Testis (tissue), 2 donors: ENCODE measurements at regions not wholly inside any gene's neighbourhood (a gene's known extent, or its start where the extent isn't known, plus 50 kb on each side); places are given as distances from the start of the nearest gene placed in this dataset.
"Not testable (repeated sequence)": the region's sequence is repeated elsewhere in the genome, so short reads cannot be mapped to it uniquely, and the experiment has no call there.

ENCODE experiments used
- DNase-seq: peaks from one replicate; pipeline ENCODE4 v3.0.0-alpha.2; 2019
- H3K27ac ChIP-seq, 2 donors: fragments of 200-600 bp; sonication (generic); one replicate each; pipeline ENCODE4 v1.5.1; 2019
- H3K27me3 ChIP-seq: fragments of 200-600 bp; sonication (generic); one replicate; pipeline ENCODE4 v1.5.1; 2019
- H3K36me3 ChIP-seq: fragments of 200-600 bp; sonication (generic); one replicate; pipeline ENCODE4 v1.5.1; 2017; ENCODE audit warnings: low read depth; ENCODE audit errors: missing control alignments
- H3K4me1 ChIP-seq: fragments of 200-600 bp; sonication (generic); one replicate; pipeline ENCODE4 v1.5.1; 2019
- H3K4me3 ChIP-seq, 2 donors: fragments of 200-600 bp; sonication (generic); one replicate each; pipeline ENCODE4 v1.5.1; 2017 to 2019
- H3K9me3 ChIP-seq: fragments of 200-600 bp; sonication (generic); one replicate; pipeline ENCODE4 v1.5.1; 2017
- CTCF ChIP-seq, 3 experiments: fragments of 450-650 bp in 2 of 3; fragments of 200-600 bp in 1 of 3; sonication (generic) in 1 of 3; IDR thresholded peaks; one replicate each; pipeline ENCODE4 v1.5.1; 2016 to 2019; ENCODE audit warnings: antibody characterized with exemption in 3 of 3, mild to moderate bottlenecking in 2 of 3, moderate library complexity in 1 of 3
- POLR2A ChIP-seq: fragments of 450-650 bp; IDR thresholded peaks from one replicate; pipeline ENCODE4 v1.6.1; 2017; ENCODE audit warnings: antibody characterized with exemption, mild to moderate bottlenecking, moderate library complexity
- WGBS, 2 donors: methylation state at CpG; one replicate each; pipeline ENCODE4 v1.1.5; 2018; 5-methylcytosine and 5-hydroxymethylcytosine counted together
- intact Hi-C: fragments of 100-400 bp; cut with DNase I; formaldehyde crosslinking; loops from one replicate; pipeline ENCODE4 v1.15.1; 2023; ENCODE audit warnings: low total_unique reads

- H3K36me3 ChIP-seq: no peaks in the 10 kb centered on the region
- no peak overlapping the region for H3K4me3 ChIP-seq
- intact Hi-C loops: no loop called here
- no peaks in the 10 kb centered on the region for H3K4me1 ChIP-seq
- no peaks in the 10 kb centered on the region for H3K9me3 ChIP-seq
- no peaks in the 10 kb centered on the region for H3K27me3 ChIP-seq
- no peak for DNase-seq
- 83 to 86% methylated on average over 3 of the region's 3 CpGs for WGBS, 2 donors
- TF ChIP-seq POLR2A (no peak), CTCF (IDR thresholded peaks at IDR 0.05) (no peak)
- no peak overlapping the region for H3K27ac ChIP-seq
Observed at GRCh38 chr14:80275208-80275850, 64.0 kb upstream of the DIO2 start.

GRCh38 chr14:80274310-80274709 lies 63.0 kb upstream of the DIO2 start:
- DNase-seq, H3K4me3 ChIP-seq, H3K27me3 ChIP-seq, H3K27ac ChIP-seq, H3K9me3 ChIP-seq, intact Hi-C loops, H3K4me1 ChIP-seq, H3K36me3 ChIP-seq: not testable (repeated sequence)
- WGBS, 2 donors: 90 to 96% methylated on average over 2 of the region's 2 CpGs

- Histone ChIP-seq H3K27me3 (no peaks in the 10 kb centered on the region), H3K4me3 (no peak overlapping the region), H3K9me3 (no peaks in the 10 kb centered on the region), H3K27ac (no peak overlapping the region), H3K4me1 (no peaks in the 10 kb centered on the region), H3K36me3 (no peaks in the 10 kb centered on the region)
- TF ChIP-seq CTCF (IDR thresholded peaks at IDR 0.05): no peak
- TF ChIP-seq POLR2A: no peak
- intact Hi-C loops: no loop called here
- 76 to 86% methylated on average over 1 of the region's 1 CpG for WGBS, 2 donors
- no peak for DNase-seq
Observed at GRCh38 chr14:80271389-80271788, 60.1 kb upstream of the DIO2 start.

- no peak overlapping the region for H3K4me3 ChIP-seq
- H3K36me3 ChIP-seq: no peaks in the 10 kb centered on the region
- no peak for TF ChIP-seq CTCF (IDR thresholded peaks at IDR 0.05)
- TF ChIP-seq POLR2A: no peak
- H3K27ac ChIP-seq: no peak overlapping the region
- no peak for DNase-seq
- no peaks in the 10 kb centered on the region for H3K9me3 ChIP-seq
- no peaks in the 10 kb centered on the region for H3K27me3 ChIP-seq
- WGBS, 2 donors: 54 to 58% methylated on average over 4 of the region's 4 CpGs
- H3K4me1 ChIP-seq: no peaks in the 10 kb centered on the region
- intact Hi-C loops: no loop called here
Observed at GRCh38 chr14:80269353-80269925, 58.1 kb upstream of the DIO2 start.

- WGBS, 2 donors: 74 to 81% methylated on average over 3 of the region's 3 CpGs
- no peaks in the 10 kb centered on the region for H3K9me3 ChIP-seq
- no peak for DNase-seq
- H3K27ac ChIP-seq: no peak overlapping the region
- H3K4me3 ChIP-seq: no peak overlapping the region
- H3K4me1 ChIP-seq: no peaks in the 10 kb centered on the region
- H3K36me3 ChIP-seq: no peaks in the 10 kb centered on the region
- intact Hi-C loops: no loop called here
- no peaks in the 10 kb centered on the region for H3K27me3 ChIP-seq
- TF ChIP-seq CTCF (IDR thresholded peaks at IDR 0.05): no peak
- TF ChIP-seq POLR2A: no peak
Observed at GRCh38 chr14:80266930-80267329, 55.6 kb upstream of the DIO2 start.
